Astrocyte of the hippocampus (primary cell): ENCODE measurements at regions not wholly inside any gene's neighbourhood (a gene's known extent, or its start where the extent isn't known, plus 50 kb on each side); places are given as distances from the start of the nearest gene placed in this dataset.
A peak's percentile ranks its signal among the peaks of the same experiment; 100 is the strongest.

Experiments used
- DNase-seq: peaks from one replicate; pipeline ENCODE4 v3.0.0; 2011; ENCODE audit warnings: low read depth, low spot score

DNA sequence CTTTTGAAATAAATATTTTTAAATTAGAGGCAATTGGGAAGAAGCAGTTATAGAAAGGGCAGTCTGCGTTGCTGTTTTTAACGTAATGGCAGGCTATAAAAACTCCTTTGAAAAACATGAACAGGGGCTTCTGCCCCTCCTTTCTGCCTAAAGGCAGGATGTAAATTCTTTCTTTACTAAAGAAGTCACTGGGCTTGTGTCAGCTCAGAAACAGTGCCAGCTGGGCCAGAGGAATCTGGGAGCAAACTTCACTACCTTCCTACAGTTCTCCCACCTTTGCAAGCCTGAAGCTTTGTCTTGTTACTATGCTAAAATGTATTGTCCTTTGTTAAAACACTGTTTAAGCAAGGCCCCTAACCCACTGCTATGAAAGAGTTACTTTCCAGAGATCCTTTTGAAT lies 1664.8 kb downstream of the RPA4 start:
- DNase-seq, result no peak

DNA sequence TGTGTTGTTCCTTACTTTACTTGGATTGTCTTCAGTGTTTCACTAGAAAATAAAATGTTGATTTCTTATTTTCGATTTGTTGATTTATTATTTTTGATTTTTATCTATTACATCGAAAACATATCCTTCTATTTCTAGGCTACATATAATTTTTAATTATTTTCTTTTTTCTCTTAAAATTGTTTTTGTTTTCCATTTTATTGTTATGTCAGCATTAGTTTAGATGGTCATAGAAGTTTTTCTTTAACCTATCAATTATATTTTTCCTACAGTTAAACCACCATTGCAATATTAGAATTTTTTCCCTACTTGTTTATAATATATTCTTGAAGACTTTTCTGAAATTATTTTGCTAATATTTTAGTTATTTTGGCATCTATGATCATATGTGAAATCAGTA lies 1685.1 kb downstream of the RPA4 start:
- DNase-seq, result no peak

DNA sequence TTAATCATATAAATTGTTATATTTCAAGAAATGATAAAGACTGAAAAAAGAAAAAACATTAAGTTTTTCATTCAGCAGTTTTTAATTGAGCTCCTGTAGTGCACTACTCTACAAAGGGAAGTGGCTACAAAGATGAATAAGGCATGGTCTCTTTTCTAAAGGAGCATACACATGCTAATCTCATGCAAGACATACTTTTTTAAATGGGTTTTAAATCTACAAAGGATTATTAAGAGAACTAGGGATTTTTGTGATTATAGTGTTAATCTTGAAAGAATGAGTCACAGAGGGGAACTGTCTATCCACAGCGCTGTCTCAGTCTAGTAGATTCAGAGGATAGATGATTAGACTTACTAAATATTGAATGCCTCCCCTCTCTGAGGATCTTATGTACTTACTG lies 1722.2 kb downstream of the RPA4 start:
- no peak for DNase-seq

DNA sequence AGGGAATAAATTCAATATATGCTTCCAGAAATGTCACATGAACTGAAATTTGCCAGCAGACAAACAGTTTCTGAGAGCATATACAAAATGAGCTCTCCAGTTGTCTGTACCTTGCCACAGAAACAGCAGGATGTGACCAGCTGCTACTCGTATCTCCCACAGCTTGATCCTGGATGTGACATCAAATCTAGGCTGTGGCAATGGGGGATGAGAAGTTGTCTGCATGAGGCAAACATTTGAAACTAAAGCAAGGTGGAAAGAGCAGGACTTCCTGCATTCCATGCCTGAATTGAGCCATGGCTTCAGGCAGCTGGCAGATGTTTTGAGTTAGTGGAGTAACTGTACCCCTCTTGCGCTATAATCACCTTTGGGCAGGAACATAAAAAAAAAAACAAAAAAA lies 1724.0 kb downstream of the RPA4 start:
- no peak for DNase-seq

DNA sequence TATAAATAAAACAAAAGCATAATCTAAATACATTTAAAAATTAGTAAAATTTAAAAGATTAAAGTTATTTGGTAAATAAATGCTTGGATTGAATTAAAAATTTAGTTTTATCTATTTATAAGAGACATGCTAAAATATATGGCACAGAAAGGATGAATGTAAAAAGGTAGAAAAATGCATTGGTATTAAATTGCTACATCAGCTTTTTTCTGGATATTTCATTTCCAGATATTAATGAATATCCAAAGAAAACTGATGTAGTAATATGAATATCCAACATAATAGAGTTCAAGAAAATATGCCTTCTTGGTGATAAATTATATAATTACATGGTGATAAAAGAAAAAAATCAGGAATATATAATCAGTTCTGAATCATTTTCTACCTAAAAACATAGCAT lies 1743.9 kb downstream of the RPA4 start:
- DNase-seq, result no peak

DNA sequence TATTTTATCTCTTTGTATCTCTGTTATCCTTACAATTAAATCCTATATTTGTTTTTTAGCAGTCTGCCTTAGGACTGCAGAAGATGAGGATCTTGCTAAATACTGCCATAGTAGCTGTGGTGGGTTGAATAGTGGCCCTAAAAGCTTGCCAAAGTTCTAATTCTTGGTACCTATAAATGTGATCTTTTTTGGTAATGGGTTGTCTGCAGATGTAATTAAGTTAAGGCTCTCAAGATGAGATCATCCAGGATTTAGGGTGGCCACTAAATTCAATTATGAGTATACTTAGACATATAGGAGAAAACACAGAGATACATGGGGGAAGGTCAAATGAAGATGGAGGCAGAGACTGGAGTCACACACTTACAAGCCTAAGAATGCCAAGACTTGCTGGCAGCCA lies 1753.7 kb downstream of the RPA4 start:
- DNase-seq, result no peak

DNA sequence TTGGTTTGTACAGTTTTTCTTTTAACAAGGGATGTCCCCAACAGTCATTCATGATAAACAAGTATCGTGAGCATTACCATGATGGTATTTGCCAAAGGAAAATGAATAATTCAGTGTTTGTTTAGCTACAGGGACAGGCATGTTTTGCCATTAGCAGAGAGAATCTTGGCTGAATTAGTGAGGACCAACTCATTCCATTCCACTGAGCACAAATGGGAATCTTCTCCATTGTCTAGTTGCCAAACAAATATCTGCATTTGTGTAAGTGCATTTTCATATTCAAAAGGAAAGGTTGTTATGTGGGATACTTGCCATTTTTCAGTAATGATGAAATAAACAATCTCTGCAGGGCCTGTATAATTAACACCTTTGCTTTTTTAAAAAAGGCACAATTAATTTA lies 1762.6 kb downstream of the RPA4 start:
- DNase-seq, result peak; percentile 2

DNA sequence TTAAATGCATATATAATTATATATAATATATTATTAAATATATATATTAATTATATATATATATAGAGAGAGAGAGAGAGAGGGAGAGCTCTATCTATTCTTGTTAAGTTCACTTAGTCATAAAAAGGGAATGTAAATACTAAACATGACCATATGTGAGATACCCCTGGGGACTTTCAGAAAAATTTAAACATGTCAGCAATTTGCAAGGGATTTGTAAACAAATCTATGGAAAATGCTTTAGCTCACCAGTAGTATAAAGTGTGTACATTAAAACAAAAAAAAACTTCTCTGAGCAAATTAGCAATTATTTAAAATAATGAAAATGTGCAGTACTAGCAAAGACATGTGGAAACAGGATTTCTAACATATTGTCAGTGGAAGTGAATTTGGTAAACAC lies 1755.5 kb downstream of the PCDH19 start:
- no peak for DNase-seq
